SK-N-MC (cell line): ENCODE measurements at regions not wholly inside any gene's neighbourhood (a gene's known extent, or its start where the extent isn't known, plus 50 kb on each side); places are given as distances from the start of the nearest gene placed in this dataset.

ENCODE experiments used
- EZH2 ChIP-seq: fragments of 200-600 bp; sonication (generic); IDR thresholded peaks from one replicate; pipeline ENCODE4 v1.6.1; 2017; ENCODE audit warnings: antibody characterized with exemption
- POLR2AphosphoS5 ChIP-seq: IDR thresholded peaks from 2 replicates; pipeline ENCODE4 v1.6.1; 2012; ENCODE audit warnings: mild to moderate bottlenecking, low read depth, low read length, borderline replicate concordance

- TF ChIP-seq EZH2 = no peak
- TF ChIP-seq POLR2AphosphoS5 = no peak
Observed at GRCh38 chr12:58419196-58419760, 477.9 kb downstream of the ATP23 start.
